LNCaP clone FGC (cell line): ENCODE measurements at regions not wholly inside any gene's neighbourhood (a gene's known extent, or its start where the extent isn't known, plus 50 kb on each side); places are given as distances from the start of the nearest gene placed in this dataset.
"Not testable (repeated sequence)": the region's sequence is repeated elsewhere in the genome, so short reads cannot be mapped to it uniquely, and the experiment has no call there.

ENCODE experiments used
- DNase-seq: peaks from one replicate; pipeline ENCODE4 v3.0.0-alpha.2; 2011; ENCODE audit warnings: low read depth
- H3K4me3 ChIP-seq: 2 replicates; pipeline ENCODE4 v1.5.1; 2011; ENCODE audit warnings: mild to moderate bottlenecking, low read depth, low read length, control low read depth
- TF ChIP-seq, protein P1 (sequence below): IDR thresholded peaks from 2 replicates; pipeline ENCODE4 v1.5.1; 2012; ENCODE audit warnings: mild to moderate bottlenecking; ENCODE audit not compliant: control insufficient read depth, insufficient read depth; ENCODE audit errors: extremely low read depth

GRCh38 chr6:62980093-62980492 lies 231.2 kb upstream of the FKBP1C start:
- DNase-seq = no peak

DNA sequence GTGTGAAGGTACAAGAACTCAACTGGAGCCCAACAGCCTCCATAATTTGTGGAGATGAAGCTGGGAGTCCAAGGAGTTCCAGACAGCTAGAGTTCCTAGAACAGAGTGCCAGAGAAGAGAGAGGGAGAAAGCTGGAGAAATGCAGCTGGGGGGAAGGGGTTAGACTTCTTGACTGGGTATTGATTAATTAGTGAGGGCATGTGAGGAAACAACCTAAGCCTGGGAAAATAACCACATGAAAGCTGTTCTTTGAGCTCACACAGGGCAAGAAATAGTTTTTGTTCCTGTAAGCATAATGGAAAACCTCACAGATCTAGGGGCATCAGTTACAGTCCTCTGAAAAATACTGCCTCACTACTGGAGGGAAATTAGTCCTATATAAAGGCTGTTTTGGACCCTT lies 230.5 kb upstream of the FKBP1C start:
- no peak for DNase-seq
- TF ChIP-seq, protein P1, sequence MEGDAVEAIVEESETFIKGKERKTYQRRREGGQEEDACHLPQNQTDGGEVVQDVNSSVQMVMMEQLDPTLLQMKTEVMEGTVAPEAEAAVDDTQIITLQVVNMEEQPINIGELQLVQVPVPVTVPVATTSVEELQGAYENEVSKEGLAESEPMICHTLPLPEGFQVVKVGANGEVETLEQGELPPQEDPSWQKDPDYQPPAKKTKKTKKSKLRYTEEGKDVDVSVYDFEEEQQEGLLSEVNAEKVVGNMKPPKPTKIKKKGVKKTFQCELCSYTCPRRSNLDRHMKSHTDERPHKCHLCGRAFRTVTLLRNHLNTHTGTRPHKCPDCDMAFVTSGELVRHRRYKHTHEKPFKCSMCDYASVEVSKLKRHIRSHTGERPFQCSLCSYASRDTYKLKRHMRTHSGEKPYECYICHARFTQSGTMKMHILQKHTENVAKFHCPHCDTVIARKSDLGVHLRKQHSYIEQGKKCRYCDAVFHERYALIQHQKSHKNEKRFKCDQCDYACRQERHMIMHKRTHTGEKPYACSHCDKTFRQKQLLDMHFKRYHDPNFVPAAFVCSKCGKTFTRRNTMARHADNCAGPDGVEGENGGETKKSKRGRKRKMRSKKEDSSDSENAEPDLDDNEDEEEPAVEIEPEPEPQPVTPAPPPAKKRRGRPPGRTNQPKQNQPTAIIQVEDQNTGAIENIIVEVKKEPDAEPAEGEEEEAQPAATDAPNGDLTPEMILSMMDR = no peak
- H3K4me3 ChIP-seq = no peak overlapping the region

More at GRCh38 chr6:62980093-62980492, 231.2 kb upstream of the FKBP1C start:
- H3K4me3 ChIP-seq = no peak overlapping the region
- TF ChIP-seq, protein P1 = no peak

DNA sequence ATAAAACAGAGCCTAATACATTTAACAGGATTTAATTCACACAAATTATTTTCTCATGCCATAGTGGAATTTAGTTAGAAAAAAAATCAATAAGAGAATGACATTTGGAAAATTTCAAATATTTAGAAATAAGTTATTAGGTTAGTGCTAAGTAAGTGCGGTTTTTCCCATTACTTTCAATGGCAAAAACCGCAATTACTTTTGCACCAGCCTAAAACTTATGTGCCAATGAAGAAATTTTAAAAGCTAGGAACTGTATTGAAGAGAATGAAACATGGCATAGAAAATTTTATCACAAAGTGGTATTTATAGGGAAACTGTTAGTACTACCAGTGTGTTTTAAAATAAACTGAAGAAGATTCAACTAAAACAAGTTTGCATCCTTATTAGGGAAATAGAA lies 228.3 kb upstream of the FKBP1C start:
- TF ChIP-seq, protein P1 = no peak
- H3K4me3 ChIP-seq = no peak overlapping the region
- DNase-seq = no peak

GRCh38 chr6:62991696-62992095 lies 219.6 kb upstream of the FKBP1C start:
- DNase-seq, H3K4me3 ChIP-seq: not testable (repeated sequence)

- TF ChIP-seq, protein P1 = no peak
- no peak for DNase-seq
- no peak overlapping the region for H3K4me3 ChIP-seq
Observed at GRCh38 chr6:62993951-62994350, 217.3 kb upstream of the FKBP1C start.

DNA sequence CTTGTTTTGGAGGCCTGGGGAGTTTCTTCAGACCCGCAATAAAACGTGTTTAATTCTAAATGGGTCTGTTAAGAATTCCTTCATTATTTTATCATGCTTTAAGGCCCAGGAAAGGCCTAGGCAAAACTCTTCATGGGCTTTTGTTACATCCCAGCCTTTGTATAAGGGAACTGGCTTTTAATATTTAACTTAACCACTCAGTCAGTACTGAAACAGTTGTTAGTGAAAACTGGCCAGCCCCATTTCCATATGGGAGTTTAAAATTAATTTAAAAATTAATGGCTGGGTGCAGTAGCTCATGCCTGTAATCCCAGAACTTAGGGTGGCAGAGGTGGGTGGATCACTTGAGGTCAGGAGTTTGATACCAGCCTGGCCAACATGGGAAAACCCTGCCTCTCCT lies 213.2 kb upstream of the FKBP1C start:
- TF ChIP-seq, protein P1 = no peak

DNA sequence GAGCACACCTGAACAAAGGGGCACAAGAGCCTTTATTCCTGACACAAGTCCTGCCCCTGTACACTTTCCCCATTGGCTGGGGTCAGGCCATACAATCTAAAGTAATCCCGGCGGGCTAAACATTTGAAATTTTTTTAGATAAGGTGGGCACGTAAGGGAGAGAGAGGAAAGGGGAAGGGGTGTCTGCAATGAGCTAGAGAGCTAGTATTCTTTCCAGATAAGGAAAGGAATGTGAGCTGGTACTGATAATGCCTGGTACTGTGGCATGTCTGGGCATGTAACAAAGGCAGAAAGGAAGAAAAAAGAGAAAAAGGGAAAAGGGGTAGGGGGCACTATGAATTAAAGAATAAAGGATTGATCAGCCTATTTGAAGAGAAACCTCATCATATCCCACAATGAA lies 212.0 kb upstream of the FKBP1C start:
- DNase-seq, H3K4me3 ChIP-seq: not testable (repeated sequence)

More for the DNA sequence above, 213.2 kb upstream of the FKBP1C start:
- DNase-seq = no peak
- H3K4me3 ChIP-seq = no peak overlapping the region

- TF ChIP-seq, protein P1 = no peak
- DNase-seq = no peak
- H3K4me3 ChIP-seq = no peak overlapping the region
Observed at GRCh38 chr6:62999796-63000195, 211.5 kb upstream of the FKBP1C start.

- H3K4me3 ChIP-seq, DNase-seq: not testable (repeated sequence)
Observed at GRCh38 chr6:63006018-63006417, 205.3 kb upstream of the FKBP1C start.

DNA sequence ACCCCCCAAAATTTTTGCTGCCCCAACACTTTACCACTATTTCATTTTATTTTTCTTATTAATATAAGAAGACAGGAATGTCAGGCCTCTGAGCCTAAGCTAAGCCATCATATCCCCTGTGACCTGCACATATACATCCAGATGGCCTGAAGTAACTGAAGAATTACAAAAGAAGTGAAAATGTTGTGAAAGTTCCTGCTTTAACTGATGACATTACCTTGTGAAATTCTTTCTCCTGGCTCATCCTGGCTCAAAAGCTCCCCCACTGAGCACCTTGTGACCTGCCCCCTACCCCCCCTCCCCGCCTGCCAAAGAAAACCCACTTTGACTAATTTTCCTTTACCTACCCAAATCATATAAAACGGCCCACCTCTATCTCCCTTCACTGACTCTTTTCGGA lies 200.3 kb upstream of the FKBP1C start:
- not testable (repeated sequence) for DNase-seq, H3K4me3 ChIP-seq
